ENCODE measurements at regions not wholly inside any gene's neighbourhood (a gene's known extent, or its start where the extent isn't known, plus 50 kb on each side); places are given as distances from the start of the nearest gene placed in this dataset.

GRCh38 chr6:14861491-14861943, 384.4 kb upstream of the JARID2 start:
- TF ChIP-seq CTCF (IDR thresholded peaks at IDR 0.05), result no peak
- Histone ChIP-seq H3K4me3 (no peak overlapping the region), H3K27ac (no peak overlapping the region)
- no peak for DNase-seq (ENCODE audit: low spot score)

GRCh38 chr6:14862845-14863244, 383.0 kb upstream of the JARID2 start:
- TF ChIP-seq CTCF (IDR thresholded peaks at IDR 0.05), result no peak
- Histone ChIP-seq H3K4me3 (no peak overlapping the region), H3K27ac (no peak overlapping the region)
- DNase-seq (ENCODE audit: low spot score), result no peak

- Histone ChIP-seq H3K27ac (no peak overlapping the region), H3K4me3 (no peak overlapping the region)
- no peak for DNase-seq (ENCODE audit: low spot score)
- no peak for TF ChIP-seq CTCF (IDR thresholded peaks at IDR 0.05)
Measured at GRCh38 chr6:14863902-14864850, 381.7 kb upstream of the JARID2 start.

- no peak overlapping the region for H3K27ac ChIP-seq
- no peak for DNase-seq (ENCODE audit: low spot score)
- no peak for TF ChIP-seq CTCF (IDR thresholded peaks at IDR 0.05)
- H3K4me3 ChIP-seq, result no peak overlapping the region
Measured at GRCh38 chr6:14865531-14866100, 380.3 kb upstream of the JARID2 start.

- Histone ChIP-seq H3K27ac (no peak overlapping the region), H3K4me3 (no peak overlapping the region)
- no peak for TF ChIP-seq CTCF (IDR thresholded peaks at IDR 0.05)
- no peak for DNase-seq (ENCODE audit: low spot score)
Measured at GRCh38 chr6:14867802-14868201, 378.1 kb upstream of the JARID2 start.

GRCh38 chr6:14871221-14871620, 374.6 kb upstream of the JARID2 start:
- Histone ChIP-seq H3K4me3 (no peak overlapping the region), H3K27ac (no peak overlapping the region)
- DNase-seq (ENCODE audit: low spot score), result no peak
- TF ChIP-seq CTCF (IDR thresholded peaks at IDR 0.05), result no peak

- no peak for TF ChIP-seq CTCF (IDR thresholded peaks at IDR 0.05)
- no peak for DNase-seq (ENCODE audit: low spot score)
- no peak overlapping the region for H3K4me3 ChIP-seq
- H3K27ac ChIP-seq, result no peak overlapping the region
Measured at GRCh38 chr6:14873101-14873500, 372.8 kb upstream of the JARID2 start.

All from coronary artery (tissue), 2 donors.